OCI-LY1 (cell line): ENCODE measurements at regions not wholly inside any gene's neighbourhood (a gene's known extent, or its start where the extent isn't known, plus 50 kb on each side); places are given as distances from the start of the nearest gene placed in this dataset.

Experiments used
- EZH2 ChIP-seq: fragments of 200-600 bp; sonication (generic), shearing (Covaris generic); IDR thresholded peaks from 2 replicates; pipeline ENCODE4 v1.8.0; 2017; ENCODE audit warnings: borderline replicate concordance, mixed run types, mild to moderate bottlenecking, antibody characterized with exemption, low read length, moderate library complexity, mixed read lengths
- TF ChIP-seq, protein P1 (sequence below): fragments of 200-600 bp; sonication (generic), shearing (Covaris generic); IDR thresholded peaks from 2 replicates; pipeline ENCODE4 v1.5.1; 2017; ENCODE audit warnings: mild to moderate bottlenecking, antibody characterized with exemption, low read length, moderate library complexity, mixed read lengths

DNA sequence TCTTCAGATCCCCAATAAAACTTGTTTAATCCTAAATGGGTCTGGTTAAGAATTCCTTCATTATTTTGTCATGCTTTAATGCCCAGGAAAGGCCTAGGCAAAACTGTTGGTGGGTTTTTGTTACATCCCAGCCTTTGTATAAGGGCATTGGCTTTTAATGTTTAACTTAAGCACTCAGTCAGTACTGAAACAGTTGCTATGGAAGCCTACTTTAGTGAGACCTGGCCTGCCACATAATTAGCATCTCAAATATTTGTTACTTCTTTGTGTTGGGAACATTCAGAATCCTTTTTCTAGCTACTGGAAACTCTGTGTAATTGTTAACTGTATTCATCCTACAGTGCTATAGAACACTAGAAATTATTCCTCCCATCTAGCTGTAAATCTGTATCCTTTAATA, 369.6 kb upstream of the ATP10A start:
- TF ChIP-seq, protein P1, sequence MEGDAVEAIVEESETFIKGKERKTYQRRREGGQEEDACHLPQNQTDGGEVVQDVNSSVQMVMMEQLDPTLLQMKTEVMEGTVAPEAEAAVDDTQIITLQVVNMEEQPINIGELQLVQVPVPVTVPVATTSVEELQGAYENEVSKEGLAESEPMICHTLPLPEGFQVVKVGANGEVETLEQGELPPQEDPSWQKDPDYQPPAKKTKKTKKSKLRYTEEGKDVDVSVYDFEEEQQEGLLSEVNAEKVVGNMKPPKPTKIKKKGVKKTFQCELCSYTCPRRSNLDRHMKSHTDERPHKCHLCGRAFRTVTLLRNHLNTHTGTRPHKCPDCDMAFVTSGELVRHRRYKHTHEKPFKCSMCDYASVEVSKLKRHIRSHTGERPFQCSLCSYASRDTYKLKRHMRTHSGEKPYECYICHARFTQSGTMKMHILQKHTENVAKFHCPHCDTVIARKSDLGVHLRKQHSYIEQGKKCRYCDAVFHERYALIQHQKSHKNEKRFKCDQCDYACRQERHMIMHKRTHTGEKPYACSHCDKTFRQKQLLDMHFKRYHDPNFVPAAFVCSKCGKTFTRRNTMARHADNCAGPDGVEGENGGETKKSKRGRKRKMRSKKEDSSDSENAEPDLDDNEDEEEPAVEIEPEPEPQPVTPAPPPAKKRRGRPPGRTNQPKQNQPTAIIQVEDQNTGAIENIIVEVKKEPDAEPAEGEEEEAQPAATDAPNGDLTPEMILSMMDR, result no peak
- TF ChIP-seq EZH2, result no peak
